ENCODE measurements at regions not wholly inside any gene's neighbourhood (a gene's known extent, or its start where the extent isn't known, plus 50 kb on each side); places are given as distances from the start of the nearest gene placed in this dataset.
"Not testable (repeated sequence)": the region's sequence is repeated elsewhere in the genome, so short reads cannot be mapped to it uniquely, and the experiment has no call there.

DNA sequence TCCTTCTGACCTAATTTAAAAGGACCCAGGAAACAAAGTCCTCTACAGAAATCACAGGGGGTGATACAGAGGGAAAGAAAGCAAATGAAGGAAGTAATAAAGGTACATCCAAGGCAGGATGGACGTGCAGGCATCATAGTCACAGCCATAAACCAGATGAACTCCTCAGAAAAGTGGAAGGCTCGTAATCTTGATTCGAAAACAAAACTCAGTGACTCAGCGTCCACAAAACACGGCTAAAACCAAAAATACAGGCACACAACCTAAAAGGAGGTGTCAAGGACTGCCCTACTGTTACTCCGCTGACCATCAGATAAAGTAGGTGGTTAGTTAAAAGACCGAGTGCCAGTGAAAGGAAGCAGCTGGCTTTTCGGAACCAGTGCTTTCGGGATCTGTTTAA lies 81.5 kb downstream of the TRIM69 start:
- not testable (repeated sequence) for FAIRE-seq; DNase-seq (ENCODE audit: low spot score in 2 of 2)

DNA sequence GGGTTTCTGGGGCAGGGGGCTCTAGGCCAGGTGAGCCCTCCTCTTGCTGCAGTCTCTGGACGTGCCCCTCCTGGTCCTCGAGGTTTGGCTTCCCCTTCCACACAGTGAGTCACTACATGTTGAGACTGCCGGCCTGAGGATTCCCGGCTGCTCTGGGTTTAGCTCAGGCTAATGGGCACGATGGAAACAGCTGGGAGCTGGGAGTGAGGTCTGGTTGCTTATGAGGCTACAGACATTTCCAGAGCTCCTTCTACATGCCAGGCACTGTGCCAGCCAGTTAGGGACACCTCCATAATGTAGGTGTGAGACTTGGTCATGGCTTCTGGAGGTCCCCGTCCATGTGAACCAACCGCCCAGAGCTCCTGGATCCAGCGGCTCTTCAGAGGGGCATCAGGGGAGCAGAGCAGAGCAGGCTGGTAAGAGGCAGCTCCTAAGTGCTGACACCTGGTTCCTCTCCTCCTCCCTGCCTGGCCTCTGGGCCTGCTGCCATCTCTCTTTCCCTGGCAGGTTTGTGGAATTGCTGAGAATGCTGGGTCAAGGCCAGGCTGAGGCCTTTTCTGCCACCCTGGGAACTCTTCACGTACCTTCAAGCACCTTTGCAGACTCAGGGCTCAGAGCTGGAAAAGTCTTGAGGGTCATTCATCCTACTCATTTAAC lies 83.1 kb downstream of the TRIM69 start:
- not testable (repeated sequence) for DNase-seq (ENCODE audit: low spot score in 2 of 2); FAIRE-seq

- FAIRE-seq; DNase-seq (ENCODE audit: low spot score in 2 of 2): not testable (repeated sequence)
These were observed 84.2 kb downstream of the TRIM69 start for GRCh38 chr15:44820535-44820934.

GRCh38 chr15:44820967-44821366 lies 84.6 kb downstream of the TRIM69 start:
- not testable (repeated sequence) for FAIRE-seq; DNase-seq (ENCODE audit: low spot score in 2 of 2)

GRCh38 chr15:44824277-44825145 lies 88.2 kb downstream of the TRIM69 start:
- DNase-seq (ENCODE audit: low spot score in 2 of 2) = not testable (repeated sequence)

DNA sequence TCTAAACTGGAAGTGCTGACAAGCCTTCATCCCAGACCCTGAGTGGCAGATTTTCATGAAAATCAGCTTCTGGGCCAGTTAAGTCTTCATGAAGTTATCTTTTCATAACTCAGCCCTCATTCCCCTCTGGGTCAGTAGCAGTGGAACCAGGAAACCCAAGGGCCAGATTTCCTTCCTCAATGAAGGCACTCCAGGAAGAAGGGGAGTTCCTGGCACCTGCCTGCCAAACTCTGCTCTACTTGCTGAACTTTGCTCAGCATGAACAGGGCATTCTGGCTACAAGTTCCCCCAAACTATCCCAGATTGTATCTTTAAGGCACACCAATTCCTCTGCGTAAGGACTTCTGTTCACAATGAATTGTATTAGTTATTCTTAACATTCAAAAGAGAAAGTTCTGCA lies 90.3 kb downstream of the TRIM69 start:
- not testable (repeated sequence) for DNase-seq (ENCODE audit: low spot score in 2 of 2); FAIRE-seq

More at GRCh38 chr15:44824277-44825145, 88.2 kb downstream of the TRIM69 start:
- FAIRE-seq = not testable (repeated sequence)

- not testable (repeated sequence) for FAIRE-seq
These were observed 92.0 kb downstream of the TRIM69 start for GRCh38 chr15:44828229-44828914.

GRCh38 chr15:44829150-44829549 lies 92.8 kb downstream of the TRIM69 start:
- not testable (repeated sequence) for DNase-seq (ENCODE audit: low spot score in 2 of 2); FAIRE-seq

More at GRCh38 chr15:44828229-44828914, 92.0 kb downstream of the TRIM69 start:
- DNase-seq (ENCODE audit: low spot score in 2 of 2) = not testable (repeated sequence)

DNA sequence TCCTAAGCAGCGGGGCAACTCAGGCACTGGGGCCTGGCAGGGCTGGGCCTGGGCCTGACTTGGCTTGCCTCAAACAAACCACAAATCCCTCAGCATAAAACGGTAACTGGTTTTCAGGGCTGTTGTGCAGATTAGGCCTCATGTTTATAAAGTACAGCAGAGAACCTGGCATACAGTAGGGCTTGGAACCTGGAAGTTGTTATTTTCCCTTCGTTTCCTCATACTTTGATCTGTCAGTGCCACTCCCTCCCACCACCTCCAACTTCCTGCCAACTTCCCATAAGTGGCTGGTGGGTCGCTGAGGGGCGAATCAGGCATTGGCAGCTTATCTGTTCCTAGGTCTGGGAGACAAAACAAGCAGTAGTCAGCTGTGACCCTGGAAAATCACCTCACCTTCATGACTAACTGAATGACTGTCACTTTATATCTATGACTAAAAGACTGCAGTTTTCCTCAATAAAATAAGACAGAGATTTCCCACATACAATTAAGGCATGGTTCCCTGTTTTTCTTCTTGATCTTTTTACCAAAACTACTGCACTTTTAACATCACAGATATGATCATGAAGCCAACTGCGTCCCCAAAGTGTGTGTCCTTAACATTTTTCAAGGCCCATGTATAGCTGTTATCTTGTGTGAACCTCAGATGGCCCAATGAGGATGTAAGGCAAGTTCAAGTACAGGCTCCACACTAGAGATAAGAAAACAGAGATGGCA lies 94.5 kb downstream of the TRIM69 start:
- FAIRE-seq; DNase-seq (ENCODE audit: low spot score in 2 of 2): not testable (repeated sequence)

DNA sequence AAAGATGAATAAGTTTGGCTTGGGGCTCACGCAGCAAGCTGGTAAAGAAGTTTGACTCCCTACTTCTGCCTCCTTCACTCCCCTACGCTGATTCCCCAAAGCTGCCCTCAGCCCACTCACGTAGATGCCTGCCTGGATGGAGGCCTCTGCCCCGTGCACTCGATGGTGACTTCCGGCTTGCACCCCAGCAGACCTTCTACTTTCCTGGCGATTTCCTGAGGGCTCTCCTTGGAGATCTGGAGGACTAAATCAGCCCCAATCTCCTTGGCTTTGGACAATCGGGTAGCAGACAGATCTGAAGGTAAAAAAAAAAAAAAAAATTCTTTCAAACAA lies 95.0 kb downstream of the TRIM69 start:
- DNase-seq (ENCODE audit: low spot score in 2 of 2); FAIRE-seq: not testable (repeated sequence)

DNA sequence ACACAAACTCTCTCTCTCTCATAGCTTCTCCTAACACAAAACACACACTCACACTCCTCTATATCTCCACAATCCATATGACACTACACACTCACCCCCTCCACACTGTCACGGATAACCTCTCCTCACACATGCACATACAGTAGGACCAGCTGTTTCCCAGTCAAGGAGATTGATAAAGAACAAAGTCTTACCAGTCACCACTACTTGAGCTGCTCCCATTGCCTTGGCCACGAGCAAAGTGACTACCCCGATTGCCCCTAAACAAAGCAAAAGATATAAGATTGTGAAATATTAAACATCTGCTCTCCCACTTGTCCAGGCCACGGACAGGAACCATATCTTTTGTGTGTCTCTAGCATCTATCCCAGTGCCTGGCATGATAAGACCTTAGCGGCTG lies 95.8 kb downstream of the TRIM69 start:
- FAIRE-seq; DNase-seq (ENCODE audit: low spot score in 2 of 2): not testable (repeated sequence)

GRCh38 chr15:44833081-44833480 lies 96.8 kb downstream of the TRIM69 start:
- FAIRE-seq; DNase-seq (ENCODE audit: low spot score in 2 of 2): not testable (repeated sequence)

- DNase-seq (ENCODE audit: low spot score in 2 of 2); FAIRE-seq: not testable (repeated sequence)
These were observed 97.4 kb downstream of the TRIM69 start for GRCh38 chr15:44833761-44834160.

DNA sequence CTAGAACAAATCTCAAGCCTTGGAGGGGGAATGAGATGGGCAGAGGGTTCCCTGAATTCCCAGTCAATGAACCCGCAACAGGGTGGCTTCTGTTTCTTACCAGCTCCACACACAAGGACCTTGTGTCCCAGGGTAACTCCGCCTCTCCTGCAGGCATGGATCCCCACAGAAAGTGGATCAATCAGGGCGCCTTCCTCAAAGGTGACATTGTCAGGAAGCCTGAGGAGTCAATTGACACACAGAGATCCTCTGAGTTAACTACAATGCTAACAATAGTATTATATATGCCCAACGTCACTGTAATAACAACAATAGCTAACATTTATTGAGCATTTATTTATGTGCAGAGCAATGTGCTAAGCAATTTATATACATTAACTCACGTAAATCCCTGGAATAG lies 98.8 kb downstream of the TRIM69 start:
- not testable (repeated sequence) for FAIRE-seq

DNA sequence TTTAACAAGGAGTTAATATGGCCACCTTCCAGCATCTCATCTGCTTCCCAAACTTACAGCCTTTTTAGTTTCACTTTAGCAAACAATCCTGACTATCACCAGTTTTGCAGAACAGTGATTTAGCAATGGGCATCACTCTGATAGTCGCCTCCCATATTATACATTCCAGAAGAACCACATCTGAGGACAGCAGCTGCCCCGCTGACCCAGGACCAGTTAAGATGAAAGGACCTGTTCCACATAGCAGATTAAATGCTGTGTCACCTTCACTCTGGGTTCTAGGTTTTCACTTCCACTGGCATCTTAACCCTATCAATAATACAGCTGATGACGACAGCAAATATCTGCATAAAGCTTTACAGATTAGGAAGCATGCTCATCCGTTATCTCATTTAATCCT lies 99.8 kb downstream of the TRIM69 start:
- FAIRE-seq = no peak

More for the DNA sequence above, 98.8 kb downstream of the TRIM69 start:
- not testable (repeated sequence) for DNase-seq (ENCODE audit: low spot score in 2 of 2)

DNA sequence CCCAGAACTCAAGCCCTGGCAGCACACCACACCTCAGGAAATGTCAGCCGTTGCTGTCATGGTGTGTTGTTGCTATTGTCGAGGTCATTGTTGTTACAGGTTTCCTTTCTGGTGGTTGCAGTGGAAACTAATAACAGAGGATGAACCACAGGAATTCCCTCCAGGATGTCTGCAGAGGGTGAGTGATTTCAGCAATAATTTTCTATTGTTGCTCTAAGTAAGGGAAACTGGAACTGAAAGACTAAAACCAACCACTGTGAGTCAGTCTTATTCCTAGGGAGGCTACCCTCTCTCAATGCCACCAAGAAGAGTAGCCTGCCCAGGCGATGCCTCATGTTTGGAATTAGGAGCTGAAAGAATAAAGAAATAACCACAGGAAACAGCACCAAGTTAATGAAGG lies 102.6 kb downstream of the TRIM69 start:
- FAIRE-seq; DNase-seq (ENCODE audit: low spot score in 2 of 2): not testable (repeated sequence)

More for the DNA sequence above, 99.8 kb downstream of the TRIM69 start:
- DNase-seq (ENCODE audit: low spot score in 2 of 2) = no peak

DNA sequence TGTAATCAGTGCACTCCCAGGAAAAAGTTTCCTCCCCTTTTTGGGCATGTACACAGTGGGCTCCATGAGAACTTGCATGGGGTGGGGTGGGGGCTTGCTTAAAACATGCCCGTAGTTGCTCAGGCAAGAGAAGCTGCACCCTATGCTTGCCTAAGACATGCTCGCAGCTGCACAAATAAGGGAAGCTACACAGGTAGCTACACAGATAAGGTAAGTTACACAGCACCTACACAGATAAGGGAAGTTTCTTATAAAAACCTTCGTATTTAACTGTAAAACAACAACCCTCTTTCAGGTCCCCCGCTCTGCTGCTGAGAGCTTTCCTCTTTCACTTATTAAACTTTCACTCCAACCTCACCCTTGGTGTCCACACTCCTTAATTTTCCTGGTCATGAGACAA lies 105.4 kb downstream of the TRIM69 start:
- not testable (repeated sequence) for DNase-seq (ENCODE audit: low spot score in 2 of 2); FAIRE-seq

DNA sequence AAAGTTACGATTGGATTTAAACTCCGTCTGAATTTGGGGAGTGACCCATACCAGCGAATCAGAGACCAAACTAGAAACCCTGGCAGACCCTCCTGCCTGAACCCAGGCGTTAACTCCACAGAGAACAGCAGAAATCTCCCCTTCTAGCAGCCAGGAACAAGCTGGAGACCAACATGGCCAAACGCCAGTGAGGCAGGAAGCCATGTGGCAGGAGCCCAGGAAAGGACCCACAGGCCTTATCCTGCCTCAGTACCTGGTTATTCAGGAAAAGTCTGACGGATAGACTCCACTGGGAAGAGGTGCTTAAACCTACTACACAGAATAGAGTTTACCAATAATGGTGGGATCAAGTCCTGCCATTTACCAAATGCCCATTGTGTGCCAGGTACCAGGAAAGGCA lies 106.6 kb downstream of the TRIM69 start:
- not testable (repeated sequence) for FAIRE-seq; DNase-seq (ENCODE audit: low spot score in 2 of 2)

GRCh38 chr15:44844936-44845335 lies 108.6 kb downstream of the TRIM69 start:
- not testable (repeated sequence) for DNase-seq (ENCODE audit: low spot score in 2 of 2); FAIRE-seq

GRCh38 chr15:44846156-44846555 lies 109.8 kb downstream of the TRIM69 start:
- DNase-seq (ENCODE audit: low spot score in 2 of 2); FAIRE-seq: not testable (repeated sequence)
